Panc1 (cell line): ENCODE measurements at regions not wholly inside any gene's neighbourhood (a gene's known extent, or its start where the extent isn't known, plus 50 kb on each side); places are given as distances from the start of the nearest gene placed in this dataset.

Experiments used
- ATAC-seq: fragments of 200-7000 bp; cut with Tn5 transposase; 2 replicates; pipeline ENCODE4 v1.9.1; 2020; ENCODE audit warnings: mild to moderate bottlenecking, moderate library complexity
- BruUV-seq: library from RNA; stranded (reverse); fragments of 400-500 nt; replicated peaks from 2 replicates; lab custom pipeline; 2021; lab: Mats Ljungman, UMichigan
- CTCF ChIA-PET: fragments of 300-600 bp; sonication (Branson Sonifier 250); formaldehyde crosslinking; loops from one replicate; lab custom pipeline; 2022; ENCODE audit warnings: antibody characterized with exemption; lab: Charles Lee
- POLR2A ChIA-PET: fragments of 300-600 bp; sonication (Branson Sonifier 250); formaldehyde crosslinking; loops from one replicate; lab custom pipeline; 2022; ENCODE audit warnings: antibody characterized with exemption; lab: Charles Lee
- DNase-seq: peaks from one replicate; pipeline ENCODE4 v3.0.0-alpha.2; 2010; ENCODE audit warnings: low read depth, low spot score
- H3K27ac ChIP-seq: 2 replicates; pipeline ENCODE4 v1.5.1; 2011; ENCODE audit warnings: mild to moderate bottlenecking, low read length, inconsistent platforms
- H3K27me3 ChIP-seq: fragments of 200-500 bp; sonication (Bioruptor generic); 2 replicates; pipeline ENCODE4 v1.6.0; 2014; ENCODE audit warnings: low read length, inconsistent platforms; ENCODE audit not compliant: control insufficient read depth, insufficient read depth
- H3K36me3 ChIP-seq: fragments of 200-500 bp; sonication (Bioruptor generic); 2 replicates; pipeline ENCODE4 v1.5.1; 2014; ENCODE audit warnings: inconsistent platforms, mild to moderate bottlenecking, low read length, moderate library complexity; ENCODE audit not compliant: control insufficient read depth, insufficient read depth
- H3K4me1 ChIP-seq: 2 replicates; pipeline ENCODE4 v1.5.1; 2011; ENCODE audit warnings: inconsistent platforms, mild to moderate bottlenecking, low read length, moderate library complexity; ENCODE audit not compliant: control insufficient read depth, insufficient read depth
- H3K4me3 ChIP-seq, 2 experiments: 2 replicates each; pipeline ENCODE4 v1.5.1; 2011 to 2012; ENCODE audit warnings: low read depth in 2 of 2, low read length in 2 of 2, mild to moderate bottlenecking in 2 of 2, inconsistent platforms in 1 of 2, moderate library complexity in 1 of 2
- H3K9me3 ChIP-seq: fragments of 200-500 bp; sonication (Bioruptor generic); 2 replicates; pipeline ENCODE4 v1.5.1; 2014; ENCODE audit warnings: low read depth, mild to moderate bottlenecking, inconsistent platforms, low read length, moderate library complexity; ENCODE audit not compliant: control insufficient read depth, insufficient read depth
- POLR2AphosphoS5 ChIP-seq: IDR thresholded peaks from 2 replicates; pipeline ENCODE4 v1.6.1; 2012; ENCODE audit warnings: mild to moderate bottlenecking, low read depth, low read length, moderate library complexity
- SIN3A ChIP-seq: IDR thresholded peaks from 2 replicates; pipeline ENCODE4 v1.6.1; 2012; ENCODE audit warnings: low read depth, mild to moderate bottlenecking, low read length, moderate library complexity, borderline replicate concordance; ENCODE audit not compliant: insufficient read depth
- TCF7L2 ChIP-seq: IDR thresholded peaks from 2 replicates; pipeline ENCODE4 v1.6.1; 2011; ENCODE audit warnings: mild to moderate bottlenecking, low read depth, low read length, inconsistent platforms
- in situ Hi-C: cut with HindIII; loops from 2 replicates; pipeline ENCODE4 v1.10.0; 2016; ENCODE audit warnings: low sequenced_read_pairs, low pct_unique_long_range_greater_than_20kb
- intact Hi-C: fragments of 100-400 bp; cut with micrococcal nuclease; formaldehyde crosslinking; loops from one replicate; pipeline ENCODE4 v1.10.0; 2022; ENCODE audit not compliant: unreplicated experiment
- TF ChIP-seq, protein P1 (sequence below): fragments of 450-650 bp; IDR thresholded peaks from 2 replicates; pipeline ENCODE4 v1.5.1; 2017; ENCODE audit warnings: mild to moderate bottlenecking
- TF ChIP-seq, protein P2 (sequence below), 2 experiments: IDR thresholded peaks; 2 replicates each; pipeline ENCODE4 v1.6.1; 2011 to 2012; ENCODE audit warnings: low read depth in 2 of 2, control low read depth in 1 of 2, low read length in 1 of 2, mild to moderate bottlenecking in 1 of 2, moderate library complexity in 1 of 2; ENCODE audit not compliant: insufficient read depth in 1 of 2

DNA sequence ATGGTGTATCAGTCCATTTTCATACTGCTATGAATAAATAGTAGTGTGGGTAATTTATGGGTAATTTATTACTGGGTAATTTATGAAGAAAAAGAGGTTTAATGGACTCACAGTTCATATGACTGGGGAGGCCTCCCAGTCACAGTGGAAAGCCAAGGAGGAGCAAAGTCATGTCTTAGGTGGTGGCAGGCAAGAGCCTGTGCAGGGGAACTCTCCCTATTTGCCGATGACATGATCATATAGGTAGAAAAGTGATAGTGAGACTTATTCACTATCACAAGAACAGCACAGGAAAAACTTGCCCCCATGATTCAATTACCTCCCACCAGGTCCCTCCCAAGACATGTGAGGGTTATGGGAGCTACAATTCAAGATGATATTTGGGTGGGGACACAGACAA, 1137.7 kb downstream of the UQCRFS1 start:
- intact Hi-C loops: no loop called here
- ATAC-seq: no peak
- H3K27ac ChIP-seq: no peak overlapping the region
- no TSS peak for BruUV-seq
- ChIA-PET POLR2A (no interaction called here), CTCF (no interaction called here)
- DNase-seq: no peak
- in situ Hi-C loops: no loop called here
- TF ChIP-seq, protein P1, sequence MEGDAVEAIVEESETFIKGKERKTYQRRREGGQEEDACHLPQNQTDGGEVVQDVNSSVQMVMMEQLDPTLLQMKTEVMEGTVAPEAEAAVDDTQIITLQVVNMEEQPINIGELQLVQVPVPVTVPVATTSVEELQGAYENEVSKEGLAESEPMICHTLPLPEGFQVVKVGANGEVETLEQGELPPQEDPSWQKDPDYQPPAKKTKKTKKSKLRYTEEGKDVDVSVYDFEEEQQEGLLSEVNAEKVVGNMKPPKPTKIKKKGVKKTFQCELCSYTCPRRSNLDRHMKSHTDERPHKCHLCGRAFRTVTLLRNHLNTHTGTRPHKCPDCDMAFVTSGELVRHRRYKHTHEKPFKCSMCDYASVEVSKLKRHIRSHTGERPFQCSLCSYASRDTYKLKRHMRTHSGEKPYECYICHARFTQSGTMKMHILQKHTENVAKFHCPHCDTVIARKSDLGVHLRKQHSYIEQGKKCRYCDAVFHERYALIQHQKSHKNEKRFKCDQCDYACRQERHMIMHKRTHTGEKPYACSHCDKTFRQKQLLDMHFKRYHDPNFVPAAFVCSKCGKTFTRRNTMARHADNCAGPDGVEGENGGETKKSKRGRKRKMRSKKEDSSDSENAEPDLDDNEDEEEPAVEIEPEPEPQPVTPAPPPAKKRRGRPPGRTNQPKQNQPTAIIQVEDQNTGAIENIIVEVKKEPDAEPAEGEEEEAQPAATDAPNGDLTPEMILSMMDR: no peak
- no peak for TF ChIP-seq POLR2AphosphoS5
- TF ChIP-seq SIN3A: no peak
- TF ChIP-seq TCF7L2: no peak
- TF ChIP-seq, protein P2, sequence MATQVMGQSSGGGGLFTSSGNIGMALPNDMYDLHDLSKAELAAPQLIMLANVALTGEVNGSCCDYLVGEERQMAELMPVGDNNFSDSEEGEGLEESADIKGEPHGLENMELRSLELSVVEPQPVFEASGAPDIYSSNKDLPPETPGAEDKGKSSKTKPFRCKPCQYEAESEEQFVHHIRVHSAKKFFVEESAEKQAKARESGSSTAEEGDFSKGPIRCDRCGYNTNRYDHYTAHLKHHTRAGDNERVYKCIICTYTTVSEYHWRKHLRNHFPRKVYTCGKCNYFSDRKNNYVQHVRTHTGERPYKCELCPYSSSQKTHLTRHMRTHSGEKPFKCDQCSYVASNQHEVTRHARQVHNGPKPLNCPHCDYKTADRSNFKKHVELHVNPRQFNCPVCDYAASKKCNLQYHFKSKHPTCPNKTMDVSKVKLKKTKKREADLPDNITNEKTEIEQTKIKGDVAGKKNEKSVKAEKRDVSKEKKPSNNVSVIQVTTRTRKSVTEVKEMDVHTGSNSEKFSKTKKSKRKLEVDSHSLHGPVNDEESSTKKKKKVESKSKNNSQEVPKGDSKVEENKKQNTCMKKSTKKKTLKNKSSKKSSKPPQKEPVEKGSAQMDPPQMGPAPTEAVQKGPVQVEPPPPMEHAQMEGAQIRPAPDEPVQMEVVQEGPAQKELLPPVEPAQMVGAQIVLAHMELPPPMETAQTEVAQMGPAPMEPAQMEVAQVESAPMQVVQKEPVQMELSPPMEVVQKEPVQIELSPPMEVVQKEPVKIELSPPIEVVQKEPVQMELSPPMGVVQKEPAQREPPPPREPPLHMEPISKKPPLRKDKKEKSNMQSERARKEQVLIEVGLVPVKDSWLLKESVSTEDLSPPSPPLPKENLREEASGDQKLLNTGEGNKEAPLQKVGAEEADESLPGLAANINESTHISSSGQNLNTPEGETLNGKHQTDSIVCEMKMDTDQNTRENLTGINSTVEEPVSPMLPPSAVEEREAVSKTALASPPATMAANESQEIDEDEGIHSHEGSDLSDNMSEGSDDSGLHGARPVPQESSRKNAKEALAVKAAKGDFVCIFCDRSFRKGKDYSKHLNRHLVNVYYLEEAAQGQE (IDR thresholded peaks at IDR 0.05; ENCODE audit: insufficient read depth in 1 of 2, low read depth in 2 of 2, low read length in 1 of 2): no peak
- H3K4me1 ChIP-seq: no peaks in the 10 kb centered on the region
- no peaks in the 10 kb centered on the region for H3K36me3 ChIP-seq
- no peak overlapping the region for H3K4me3 ChIP-seq
- no peaks in the 10 kb centered on the region; the same call in 1 of the 2 replicates for H3K9me3 ChIP-seq
- H3K27me3 ChIP-seq: no peaks in the 10 kb centered on the region

DNA sequence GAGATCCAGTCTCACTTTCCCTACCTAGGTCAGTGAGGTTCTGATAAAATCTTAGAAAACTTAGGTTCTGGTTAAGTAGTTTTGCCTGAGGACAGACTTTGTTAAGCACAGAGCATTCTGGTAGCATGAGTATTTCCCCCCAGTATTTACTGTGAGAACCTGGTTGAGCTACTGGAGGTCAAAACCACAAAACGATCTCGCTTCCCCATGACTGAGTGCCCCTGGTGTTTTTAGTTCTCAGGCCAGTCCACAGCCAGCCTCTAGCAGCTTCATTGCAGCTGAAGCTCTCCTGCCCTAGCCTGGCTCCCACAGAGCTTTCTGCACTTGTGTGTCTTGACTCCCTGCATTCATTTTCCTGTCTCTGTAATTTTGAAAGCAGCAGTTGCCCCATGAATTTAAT, 1138.2 kb downstream of the UQCRFS1 start:
- DNase-seq: no peak
- in situ Hi-C loops: no loop called here
- CTCF ChIA-PET: no interaction called here

More for the DNA sequence above, 1138.2 kb downstream of the UQCRFS1 start:
- Histone ChIP-seq H3K9me3 (no peaks in the 10 kb centered on the region; the same call in 1 of the 2 replicates), H3K4me1 (no peaks in the 10 kb centered on the region), H3K36me3 (no peaks in the 10 kb centered on the region), H3K27me3 (no peaks in the 10 kb centered on the region), H3K4me3 (no peak overlapping the region), H3K27ac (no peak overlapping the region)
- intact Hi-C loops: no loop called here
- ATAC-seq: no peak
- BruUV-seq: no TSS peak
- POLR2A ChIA-PET: no interaction called here
- no peak for TF ChIP-seq SIN3A
- TF ChIP-seq, protein P1: no peak
- no peak for TF ChIP-seq TCF7L2
- no peak for TF ChIP-seq POLR2AphosphoS5
- TF ChIP-seq, protein P2 (IDR thresholded peaks at IDR 0.05; ENCODE audit: insufficient read depth in 1 of 2, low read depth in 2 of 2, low read length in 1 of 2): no peak
